HG03139 (cell line): ENCODE measurements at regions not wholly inside any gene's neighbourhood (a gene's known extent, or its start where the extent isn't known, plus 50 kb on each side); places are given as distances from the start of the nearest gene placed in this dataset.
"Not testable (repeated sequence)": the region's sequence is repeated elsewhere in the genome, so short reads cannot be mapped to it uniquely, and the experiment has no call there.

ENCODE experiments used
- ATAC-seq: cut with Tn5 transposase; IDR thresholded peaks from one replicate; pipeline ENCODE4 v1.9.1; 2021; ENCODE audit not compliant: unreplicated experiment

DNA sequence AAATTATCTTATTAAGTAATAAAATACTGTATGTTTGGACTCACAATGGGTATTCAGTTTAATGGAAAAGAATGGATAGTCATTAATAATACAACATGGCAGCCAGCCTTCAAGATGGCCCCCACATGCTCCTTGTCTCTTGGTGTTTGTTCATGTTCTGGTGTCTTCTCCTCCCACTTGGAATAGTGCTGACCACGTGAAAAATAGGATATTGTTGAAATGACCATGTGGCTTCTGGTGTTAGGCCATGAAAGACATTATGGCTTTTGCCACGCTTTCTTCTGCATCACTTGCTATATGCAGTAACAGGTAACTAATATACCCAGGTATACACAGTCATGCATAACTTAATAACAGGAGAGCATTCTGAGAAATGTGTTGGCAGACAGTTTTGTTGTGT is 341.0 kb downstream of the KCNJ2 start:
- no peak for ATAC-seq

DNA sequence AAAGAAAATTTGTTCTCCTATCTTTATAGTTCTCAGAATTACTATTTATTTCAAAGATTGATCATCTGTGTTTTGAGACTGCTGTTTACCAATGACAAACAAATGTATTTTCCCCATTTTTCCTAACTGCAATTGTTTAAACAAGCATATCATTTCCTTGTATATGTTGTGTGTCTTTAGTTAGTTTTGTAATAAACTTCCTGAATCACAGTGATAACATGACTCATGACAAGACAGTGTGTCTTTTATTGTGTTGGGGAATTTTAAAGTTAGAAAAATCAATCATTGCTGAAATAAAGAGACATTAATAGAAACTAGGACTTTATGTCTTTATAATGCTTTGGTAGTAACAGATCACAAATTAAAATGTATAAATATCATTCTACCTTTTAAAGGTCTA is 348.5 kb downstream of the KCNJ2 start:
- no peak for ATAC-seq

DNA sequence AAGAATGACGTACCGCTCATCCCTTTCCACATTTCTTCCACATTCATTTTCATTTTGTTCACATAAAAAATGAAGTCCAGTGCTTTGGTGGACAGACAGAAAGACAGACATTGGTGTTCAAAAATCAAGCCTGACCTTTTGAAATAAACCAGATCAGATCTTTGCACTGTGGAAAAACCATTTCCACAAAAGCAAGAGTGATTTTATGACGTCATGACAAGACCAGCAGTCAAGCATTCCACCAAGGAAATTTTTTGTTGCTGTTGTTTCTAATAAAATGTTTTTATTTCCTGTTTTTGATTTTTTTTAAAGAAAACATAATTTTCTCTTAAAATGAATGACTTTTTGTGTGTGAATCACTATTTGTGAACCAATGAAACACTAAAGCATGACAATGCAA is 350.0 kb downstream of the KCNJ2 start:
- ATAC-seq = no peak

DNA sequence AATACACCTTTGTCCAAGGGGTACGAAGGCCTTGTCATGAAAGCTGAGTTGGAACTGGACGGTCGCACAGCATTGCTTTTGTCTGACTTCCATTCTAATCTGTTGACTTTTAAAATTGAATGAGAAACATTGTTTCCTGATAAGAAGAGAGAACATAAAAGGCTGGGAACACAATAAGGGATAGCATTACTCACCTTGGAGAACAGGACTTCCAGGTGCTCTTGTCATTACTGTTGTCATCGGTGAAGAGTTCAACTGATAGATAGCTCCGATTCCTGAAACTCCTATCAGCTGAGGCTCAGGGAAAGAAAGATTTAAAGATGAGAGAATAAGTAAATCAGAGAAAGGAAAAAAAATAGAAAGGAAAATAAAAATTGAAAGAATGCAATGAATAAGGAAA is 351.1 kb downstream of the KCNJ2 start:
- no peak for ATAC-seq

DNA sequence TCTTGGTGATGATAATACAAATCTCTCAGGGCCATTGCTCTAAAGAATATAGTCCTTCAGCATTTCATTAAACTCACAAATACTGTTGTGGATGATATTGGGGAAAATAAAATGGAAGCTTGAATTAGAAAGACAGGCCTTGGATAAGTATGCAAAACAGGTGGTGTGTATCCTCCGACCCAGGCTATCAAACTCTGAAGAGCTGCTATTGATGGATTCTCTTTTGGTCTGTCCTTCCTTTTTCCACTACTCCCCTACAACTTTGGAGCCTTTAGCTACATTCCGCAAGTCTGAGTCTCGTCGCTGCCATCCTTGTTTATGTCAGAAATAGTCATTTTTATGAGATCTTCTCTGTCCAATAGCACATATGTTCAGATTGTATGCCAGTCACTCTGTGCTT is 351.6 kb downstream of the KCNJ2 start:
- ATAC-seq = no peak

DNA sequence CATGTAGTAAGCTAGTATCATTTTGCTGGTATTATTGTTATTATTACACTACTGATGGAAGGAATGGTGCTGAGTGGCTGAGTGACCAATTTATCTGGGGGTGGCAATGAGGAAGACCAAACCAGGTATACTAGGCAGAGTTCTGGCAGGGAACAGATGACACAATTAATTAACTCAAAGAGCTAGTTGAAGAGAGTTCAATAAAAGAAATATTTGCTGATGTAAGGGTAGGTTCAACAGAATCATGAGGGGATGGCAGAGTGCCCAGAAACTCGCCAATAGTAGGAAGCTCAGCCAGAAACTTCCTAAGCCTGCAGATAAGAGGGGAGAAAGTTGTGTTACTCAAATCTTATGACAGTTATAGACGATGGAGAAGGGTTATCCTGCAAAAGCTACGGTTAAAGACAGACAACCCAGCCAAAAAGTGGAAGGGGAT is 352.5 kb downstream of the KCNJ2 start:
- ATAC-seq = no peak

DNA sequence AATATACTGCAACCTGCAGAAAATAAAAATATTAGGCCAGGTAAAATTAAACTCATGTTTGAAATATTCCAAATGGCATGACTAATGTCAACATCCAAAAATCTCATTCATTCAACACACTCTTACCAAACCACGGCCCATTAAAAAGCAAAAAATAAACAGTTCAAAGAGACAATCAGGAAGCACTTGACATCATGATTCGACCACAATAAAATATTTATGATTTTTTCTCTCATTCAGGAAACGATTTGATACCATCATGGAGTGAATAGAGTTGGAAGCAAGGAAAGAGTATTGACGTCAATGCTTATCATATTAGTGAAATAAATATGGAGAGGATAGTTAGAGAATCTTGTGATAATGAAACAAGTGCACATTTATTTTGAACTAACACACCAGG is 354.1 kb downstream of the KCNJ2 start:
- no peak for ATAC-seq

DNA sequence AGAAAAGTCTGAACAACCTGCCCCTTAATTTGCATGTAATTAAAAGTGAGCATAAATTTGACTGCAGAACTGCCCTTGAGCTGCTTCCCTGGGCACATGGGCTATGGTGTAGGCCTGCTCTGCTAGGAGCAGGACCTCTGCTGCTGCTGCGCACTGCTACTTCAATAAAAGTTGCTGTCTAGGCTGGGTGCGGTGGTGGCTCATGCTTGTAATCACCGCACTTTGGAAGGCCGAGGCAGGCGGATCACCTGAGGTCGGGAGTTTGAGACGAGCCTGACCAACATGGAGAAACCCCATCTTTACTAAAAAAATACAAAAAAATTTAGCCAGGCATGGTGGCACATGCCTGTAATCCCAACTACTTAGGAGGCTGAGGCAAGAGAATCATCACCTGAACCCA is 355.7 kb downstream of the KCNJ2 start:
- not testable (repeated sequence) for ATAC-seq

DNA sequence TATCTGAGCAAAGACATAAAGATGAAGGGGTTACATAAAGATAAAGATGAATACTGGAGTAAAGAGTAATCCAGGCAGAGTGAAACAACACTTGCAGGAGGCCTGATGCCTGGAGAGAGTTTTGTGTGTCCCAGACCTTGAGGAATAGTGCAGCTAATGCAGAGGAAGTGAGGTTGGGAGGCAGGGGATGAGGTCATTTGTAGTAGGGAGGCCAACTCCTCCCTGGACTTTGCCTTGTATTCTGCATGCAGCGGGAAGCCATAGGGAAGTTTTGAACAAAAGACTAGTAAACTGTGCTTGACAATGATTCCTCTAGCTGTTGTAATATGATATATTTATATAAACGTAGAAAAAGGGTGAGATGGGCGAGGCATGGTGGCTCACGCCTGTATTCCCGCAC is 356.6 kb downstream of the KCNJ2 start:
- no peak for ATAC-seq

DNA sequence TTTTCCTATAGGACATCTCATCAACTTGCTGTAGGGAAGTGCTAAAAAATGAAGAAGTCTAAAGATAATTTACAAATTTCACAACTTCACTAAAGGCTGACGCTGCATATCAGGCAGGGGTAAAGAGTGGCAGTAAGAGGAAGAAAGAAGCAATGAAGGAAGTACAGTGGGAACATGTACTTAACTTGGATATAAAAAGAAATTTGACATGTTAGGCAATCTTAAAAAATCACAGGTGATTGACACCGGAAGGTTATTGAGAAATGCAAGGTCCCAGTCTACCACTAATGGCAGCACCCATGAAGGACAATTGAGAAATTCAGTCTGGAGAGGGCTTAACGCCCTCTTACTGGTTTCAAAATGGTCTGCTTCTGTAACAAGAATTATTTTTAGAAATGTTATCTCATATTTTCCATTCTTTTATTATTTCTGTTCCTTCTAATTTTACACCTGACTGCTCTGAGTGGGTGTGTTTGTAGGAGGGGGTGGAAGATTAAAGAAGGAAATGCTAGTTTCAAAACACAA is 358.1 kb downstream of the KCNJ2 start:
- ATAC-seq = no peak

DNA sequence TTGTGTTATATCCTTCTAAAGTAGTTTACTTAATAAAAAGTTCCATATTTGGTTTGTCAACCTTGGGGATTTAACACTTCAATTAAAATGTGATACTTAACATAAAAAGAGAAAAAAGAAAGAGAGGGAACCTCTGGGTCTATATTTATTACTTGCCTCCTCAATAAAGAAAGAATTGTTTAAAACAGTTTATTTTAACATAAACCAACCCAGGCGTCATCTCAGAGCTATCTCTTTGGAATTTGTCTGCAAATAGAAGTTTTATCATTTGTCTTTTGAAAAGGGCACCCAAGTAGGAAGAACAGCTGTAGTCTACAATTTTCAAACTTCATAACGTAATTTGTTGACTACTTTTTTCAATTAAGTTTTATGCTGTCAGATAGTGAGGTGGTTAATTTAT is 364.1 kb downstream of the KCNJ2 start:
- no peak for ATAC-seq

DNA sequence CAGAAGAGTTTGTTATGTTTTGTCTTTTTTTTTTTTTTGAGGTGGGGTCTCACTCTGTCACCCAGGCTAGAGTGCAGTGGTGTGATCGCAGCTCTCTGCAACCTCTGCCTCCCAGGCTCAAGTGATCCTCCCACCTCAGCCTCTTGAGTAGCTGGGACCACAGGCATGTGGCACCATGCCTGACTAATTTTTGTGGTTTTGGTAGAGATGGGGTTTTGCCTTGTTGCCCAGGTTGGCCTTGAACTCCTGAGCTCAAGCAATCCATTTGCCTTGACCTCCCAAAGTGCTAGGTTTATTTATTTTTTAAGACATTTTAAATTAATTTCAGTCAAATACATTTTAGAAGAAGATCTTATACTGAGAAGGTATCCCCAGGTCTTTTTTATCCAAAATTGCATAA is 366.7 kb downstream of the KCNJ2 start:
- ATAC-seq = no peak

DNA sequence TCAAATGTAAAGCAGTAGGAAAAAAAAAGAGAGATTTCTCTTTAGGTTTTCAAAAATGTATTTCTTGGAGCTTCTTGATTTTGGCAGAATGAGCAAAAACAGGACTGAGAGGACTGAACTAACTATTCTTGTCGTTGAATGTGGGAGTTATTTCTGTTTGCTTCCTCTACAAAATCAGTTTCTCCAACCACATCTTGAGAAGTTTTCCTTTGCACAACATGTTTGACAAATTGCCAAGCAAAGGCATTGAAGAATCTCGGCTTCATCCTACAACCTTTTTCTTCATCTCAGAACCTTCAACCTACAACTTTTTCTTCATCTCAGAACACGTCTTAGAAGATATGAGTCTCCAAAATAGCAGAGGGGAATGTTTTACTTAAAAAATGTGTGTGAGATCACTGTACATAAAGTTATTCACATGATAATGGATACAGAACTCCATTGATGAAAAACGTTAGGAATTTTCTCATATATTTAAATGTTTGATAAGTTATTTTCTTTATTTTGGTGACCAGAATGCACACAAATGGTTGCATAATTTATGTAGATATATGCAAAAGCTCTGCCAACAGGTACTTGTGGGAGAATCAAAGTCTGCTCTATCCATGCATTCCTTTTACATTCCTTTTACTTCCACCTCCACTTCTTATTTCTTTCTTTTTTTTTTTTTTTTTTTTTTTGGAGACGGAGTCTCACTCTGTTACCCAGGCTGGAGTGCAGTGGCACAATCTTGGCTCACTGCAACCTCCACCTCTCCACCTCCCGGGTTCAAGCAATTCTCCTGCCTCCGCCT is 370.0 kb downstream of the KCNJ2 start:
- no peak for ATAC-seq

DNA sequence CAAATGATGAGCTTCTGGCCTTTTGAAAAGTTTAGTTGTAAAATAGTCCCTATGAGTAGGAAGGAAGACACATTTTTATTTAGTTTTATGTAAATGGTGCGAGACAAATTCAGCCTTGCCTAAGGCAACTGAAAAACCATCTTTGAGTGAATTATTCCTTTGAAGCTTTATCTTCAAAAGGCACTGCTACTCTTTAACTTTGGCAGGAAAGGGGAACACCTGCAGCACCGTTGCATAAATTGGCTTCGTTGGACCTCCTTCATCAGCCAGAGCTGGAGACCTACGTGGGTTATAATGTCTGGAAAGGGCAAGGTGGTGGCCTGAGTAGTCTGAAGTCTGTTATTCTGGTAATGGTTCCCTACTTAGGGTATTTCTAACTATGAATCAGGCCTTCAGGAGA is 373.5 kb downstream of the KCNJ2 start:
- no peak for ATAC-seq

DNA sequence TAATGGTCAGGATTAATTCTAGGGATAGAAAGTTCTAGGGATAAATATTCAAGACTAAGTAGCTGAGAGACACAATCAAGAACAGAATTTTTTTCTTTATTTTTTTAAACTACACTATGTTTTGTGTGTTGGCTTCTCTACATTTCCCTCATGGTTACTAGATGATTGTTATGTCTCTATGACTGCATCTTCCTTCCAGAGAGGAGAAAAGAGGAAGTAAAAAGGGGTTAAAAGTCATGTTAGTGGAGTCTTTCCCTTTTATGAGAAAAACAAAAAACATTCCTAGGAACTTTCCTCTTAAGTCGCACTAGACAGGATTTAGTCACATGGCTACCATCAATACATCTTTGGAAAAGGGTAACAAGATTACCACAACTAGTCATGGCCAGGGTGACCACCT is 375.0 kb downstream of the KCNJ2 start:
- ATAC-seq = no peak

DNA sequence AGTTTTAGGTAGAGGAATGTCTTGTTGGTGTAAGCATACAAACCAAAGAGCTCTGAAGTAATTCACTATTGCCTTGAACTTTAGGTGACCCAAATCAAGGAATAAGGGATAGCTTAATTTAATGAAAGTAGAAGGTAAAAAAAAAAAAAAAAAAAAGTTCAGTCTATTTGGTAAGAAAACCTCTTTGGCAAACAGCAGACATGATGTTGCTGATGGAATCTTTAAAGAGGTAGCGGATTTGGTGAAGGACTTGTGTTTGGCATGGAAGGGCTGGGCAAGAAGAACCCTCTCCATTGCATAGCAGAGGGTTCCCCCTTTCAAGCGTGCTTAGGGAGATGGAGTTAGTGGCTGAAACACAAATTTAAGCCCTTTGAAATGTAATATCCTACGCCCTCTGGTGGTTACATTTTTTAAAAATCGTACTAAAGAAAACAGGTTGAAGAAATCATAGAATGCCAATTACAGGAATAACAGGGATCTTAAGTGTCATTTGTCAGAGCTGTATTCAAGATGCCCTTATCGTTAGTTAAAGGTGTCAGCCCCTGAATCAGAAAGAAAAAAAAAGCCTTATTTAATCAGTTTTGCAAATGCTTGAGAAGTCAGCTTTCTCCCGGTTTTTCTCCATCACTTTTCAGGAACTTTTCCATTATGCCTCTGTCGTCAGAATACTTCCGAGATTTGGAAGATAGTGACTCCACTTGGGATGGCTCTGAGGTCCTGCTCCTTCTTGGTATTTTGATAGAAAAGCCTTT is 383.1 kb downstream of the KCNJ2 start:
- no peak for ATAC-seq

DNA sequence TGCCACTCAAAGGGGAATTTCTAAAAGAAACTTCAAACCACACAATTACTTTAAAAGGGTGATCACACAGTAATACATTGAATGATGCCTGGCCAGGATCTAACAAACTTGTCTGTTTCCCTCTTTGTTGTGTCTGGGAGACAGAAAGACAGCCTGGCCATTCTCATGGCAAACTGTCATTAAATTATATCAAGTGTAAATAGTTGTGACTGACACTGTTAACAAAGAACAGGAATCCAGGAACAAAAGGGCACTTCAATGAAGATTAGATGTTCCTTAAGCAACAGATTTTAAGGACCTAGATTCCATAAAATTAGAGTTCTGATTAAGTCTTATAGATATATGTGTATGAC is 383.6 kb downstream of the KCNJ2 start:
- ATAC-seq = no peak

DNA sequence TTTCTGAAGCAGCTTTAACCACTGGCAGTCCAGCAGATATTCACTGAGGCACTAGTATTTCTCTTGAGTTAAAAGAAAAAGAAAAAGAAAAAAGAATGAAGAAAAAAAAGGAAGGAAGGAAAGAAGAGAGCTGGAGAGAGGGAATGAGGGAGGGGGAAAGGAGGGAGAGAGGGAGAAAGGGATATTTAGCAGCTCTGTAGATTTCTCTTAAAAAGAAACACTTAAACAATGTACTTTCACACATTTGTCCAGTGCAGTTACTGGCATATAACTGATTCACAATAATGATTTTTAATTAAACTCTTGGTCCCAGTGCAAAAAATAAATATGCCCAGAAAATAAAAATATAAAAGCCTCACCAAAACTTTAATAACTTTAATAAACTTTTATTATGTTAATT is 386.4 kb downstream of the KCNJ2 start:
- ATAC-seq = no peak

DNA sequence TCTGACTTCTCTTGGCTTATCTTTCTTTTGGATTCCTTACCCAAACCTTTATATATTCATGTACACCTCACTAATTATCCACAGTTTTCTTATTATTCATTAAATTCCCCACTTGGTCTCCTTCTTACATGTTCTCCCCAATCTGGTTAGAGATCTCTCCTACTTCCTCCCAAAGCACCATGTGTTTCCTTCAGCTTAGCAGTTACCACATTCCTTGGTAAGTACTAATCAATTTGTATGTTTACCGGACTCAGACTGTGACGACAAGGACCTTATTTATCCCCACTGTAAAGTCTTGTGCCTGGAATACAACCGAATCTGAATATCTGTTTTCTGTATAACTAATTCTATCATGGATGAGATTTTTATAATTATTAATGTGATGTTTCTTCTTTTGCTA is 389.5 kb downstream of the KCNJ2 start:
- no peak for ATAC-seq

DNA sequence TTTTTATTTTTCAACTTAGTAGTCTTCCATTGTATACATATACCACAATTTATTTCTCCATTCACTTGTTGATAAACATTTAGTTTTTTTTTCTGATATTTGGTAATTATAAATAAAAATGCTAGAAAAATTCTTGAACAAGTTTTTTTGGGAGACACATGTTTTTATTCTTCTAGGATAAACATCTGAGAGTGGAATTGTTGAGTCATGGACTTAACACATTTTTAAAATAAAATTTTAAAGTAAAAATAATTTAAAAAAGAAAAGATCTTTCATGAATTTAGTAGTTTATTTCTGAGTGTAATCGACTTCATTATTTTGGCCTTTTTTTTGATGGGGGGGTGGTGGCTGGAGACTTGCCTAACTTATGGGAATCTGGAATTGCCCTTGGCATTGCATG is 391.1 kb downstream of the KCNJ2 start:
- ATAC-seq = no peak

DNA sequence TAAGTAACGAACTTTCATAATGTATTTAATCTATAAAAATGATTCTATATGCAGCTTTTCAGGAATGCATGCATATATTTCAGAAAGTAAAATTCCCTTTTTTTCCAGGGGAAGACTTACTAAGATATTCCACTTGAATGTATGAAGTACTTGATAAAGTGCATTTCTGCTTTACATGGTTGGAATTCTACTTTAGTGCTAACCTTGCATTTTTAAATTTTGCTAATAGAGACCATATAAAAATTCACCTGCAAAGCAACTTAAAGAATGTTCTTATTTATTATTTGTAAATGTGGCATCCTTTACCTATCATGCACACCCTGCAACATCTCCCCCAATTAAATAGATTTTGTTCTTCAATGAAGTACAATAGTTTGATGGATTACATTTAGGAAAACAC is 392.8 kb downstream of the KCNJ2 start:
- ATAC-seq = no peak

DNA sequence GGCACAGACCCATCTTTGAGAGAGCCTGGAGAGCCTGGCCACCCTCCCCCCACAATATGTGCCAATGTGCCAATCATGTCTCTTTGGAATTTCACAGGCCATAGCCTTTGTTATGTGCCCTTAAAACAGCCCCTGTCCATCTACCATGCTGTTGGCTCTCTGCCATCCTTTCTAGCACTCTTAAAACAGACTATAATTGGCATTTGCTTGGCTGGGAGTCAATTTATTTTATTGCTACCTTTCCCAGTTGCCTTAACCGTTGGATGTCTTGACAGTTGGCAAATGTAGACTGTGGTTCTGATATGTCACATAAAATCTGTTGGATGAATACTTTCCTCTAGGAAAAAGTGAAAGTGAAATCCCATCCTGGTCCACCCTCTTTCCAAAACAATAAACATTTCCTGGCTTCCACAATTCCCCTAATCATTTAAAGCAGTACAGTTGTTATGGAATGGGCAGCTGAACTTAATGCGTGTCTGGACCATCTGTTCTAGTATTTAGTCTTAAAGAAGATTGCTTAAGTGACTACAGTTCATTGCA is 394.0 kb downstream of the KCNJ2 start:
- ATAC-seq = no peak
